HepG2 (cell line): ENCODE measurements at regions not wholly inside any gene's neighbourhood (a gene's known extent, or its start where the extent isn't known, plus 50 kb on each side); places are given as distances from the start of the nearest gene placed in this dataset.

Experiments used
- ATAC-seq: fragments of 200-7000 bp; cut with Tn5 transposase; 3 replicates; pipeline ENCODE4 v1.9.1; 2020; ENCODE audit warnings: mild to moderate bottlenecking, moderate library complexity
- BruUV-seq: library from RNA; stranded (reverse); fragments of 400-500 nt; replicated peaks from 2 replicates; lab custom pipeline; 2021; lab: Mats Ljungman, UMichigan
- CTCF ChIA-PET: fragments of 300-600 bp; formaldehyde crosslinking; extraction: SDS; loops from one replicate; lab custom pipeline; 2021; ENCODE audit warnings: low total read pairs, inconsistent platforms, low intra/inter-chr PET ratio; lab: Yijun Ruan, JAX
- POLR2A ChIA-PET: fragments of 350-600 bp; sonication (Branson Sonifier 250); formaldehyde crosslinking; loops from one replicate; lab custom pipeline; 2020; ENCODE audit warnings: antibody characterized with exemption, inconsistent platforms; lab: Yijun Ruan, JAX
- DNase-seq: peaks from one replicate; pipeline ENCODE4 v3.0.0-alpha.2; 2015; ENCODE audit warnings: low spot score
- FAIRE-seq: peaks from 3 replicates; lab custom pipeline; 2011; peaks lifted over from hg19 to GRCh38; lab: Jason Lieb, UNC
- H2AFZ ChIP-seq: one replicate; pipeline ENCODE4 v1.6.1; 2011; ENCODE audit warnings: low read length, inconsistent platforms
- H3K27ac ChIP-seq: fragments of 300-600 bp; 3 replicates; pipeline ENCODE4 v1.8.0; 2011; ENCODE audit warnings: mixed run types, mild to moderate bottlenecking, mixed read lengths, low read length, inconsistent platforms; ENCODE audit not compliant: insufficient read depth; ENCODE audit errors: extremely low read length
- H3K27me3 ChIP-seq, 2 experiments: fragments of 200-600 bp in 1 of 2; 2 replicates in 1 of 2; 3 replicates in 1 of 2; pipeline versions ENCODE4 v1.6.0 to v1.8.0; 2011; ENCODE audit warnings: low read length in 2 of 2, mild to moderate bottlenecking in 2 of 2, moderate library complexity in 2 of 2, inconsistent platforms in 1 of 2; ENCODE audit not compliant: insufficient read depth in 2 of 2, control insufficient read depth in 1 of 2
- H3K36me3 ChIP-seq, 2 experiments: fragments of 200-600 bp in 1 of 2; replicated peaks in 1 of 2; 2 replicates in 1 of 2; 3 replicates in 1 of 2; pipeline versions ENCODE4 v1.5.1 to v1.8.0; 2011; ENCODE audit warnings: low read length in 2 of 2, inconsistent platforms in 1 of 2; ENCODE audit not compliant: insufficient read depth in 2 of 2, control insufficient read depth in 1 of 2
- H3K4me1 ChIP-seq: 2 replicates; pipeline ENCODE4 v1.5.1; 2012; ENCODE audit warnings: low read length, inconsistent platforms; ENCODE audit not compliant: insufficient read depth
- H3K4me2 ChIP-seq: 2 replicates; pipeline ENCODE4 v1.6.0; 2011; ENCODE audit warnings: low read depth, low read length, inconsistent platforms
- H3K4me3 ChIP-seq, 3 experiments: fragments of 200-600 bp in 1 of 3; sonication (generic), shearing (Covaris generic) in 1 of 3; replicated peaks in 1 of 3; 2 replicates each; pipeline ENCODE4 v1.5.1; 2011 to 2016; ENCODE audit warnings: low read length in 3 of 3, inconsistent platforms in 2 of 3, low read depth in 2 of 3, mild to moderate bottlenecking in 2 of 3, control low read depth in 1 of 3, mixed read lengths in 1 of 3; ENCODE audit not compliant: insufficient read depth in 1 of 3
- H3K79me2 ChIP-seq: one replicate; pipeline ENCODE4 v1.6.1; 2011; ENCODE audit warnings: low read length, inconsistent platforms; ENCODE audit not compliant: insufficient read depth
- H3K9ac ChIP-seq: 2 replicates; pipeline ENCODE4 v1.6.0; 2011; ENCODE audit warnings: mild to moderate bottlenecking, low read depth, low read length, inconsistent platforms; ENCODE audit not compliant: insufficient read depth
- H3K9me3 ChIP-seq: 2 replicates; pipeline ENCODE4 v1.5.1; 2012; ENCODE audit warnings: mild to moderate bottlenecking, low read length
- H4K20me1 ChIP-seq: 2 replicates; pipeline ENCODE4 v1.6.0; 2011; ENCODE audit warnings: inconsistent platforms, mild to moderate bottlenecking, low read length, moderate library complexity; ENCODE audit not compliant: insufficient read depth
- MTA1 ChIP-seq: sonication (generic); formaldehyde crosslinking; IDR thresholded peaks from 2 replicates; pipeline ENCODE4 v1.4.0; 2020; ENCODE audit warnings: missing genetic modification reagents, mild to moderate bottlenecking, borderline replicate concordance
- NFAT5 ChIP-seq: sonication (generic); formaldehyde crosslinking; IDR thresholded peaks from 2 replicates; pipeline ENCODE4 v1.4.0; 2020; ENCODE audit warnings: missing genetic modification reagents
- ZSCAN5A ChIP-seq: sonication (generic); formaldehyde crosslinking; IDR thresholded peaks from 2 replicates; pipeline ENCODE4 v1.8.0; 2022; ENCODE audit warnings: mild to moderate bottlenecking, missing genetic modification reagents, borderline replicate concordance
- WGBS: methylation state at CpG from one replicate; pipeline ENCODE4 v1.1.6; 2017; ENCODE audit warnings: low lambda C conversion rate; 5-methylcytosine and 5-hydroxymethylcytosine counted together
- in situ Hi-C: cut with HindIII; loops from 2 replicates; pipeline ENCODE4 v1.10.0; 2017; ENCODE audit warnings: low pct_unique_long_range_greater_than_20kb; ENCODE audit not compliant: extremely low pct_ligation_motif_present
- intact Hi-C: fragments of 100-400 bp; cut with micrococcal nuclease; formaldehyde crosslinking; loops from one replicate; pipeline ENCODE4 v1.10.0; 2022; ENCODE audit not compliant: unreplicated experiment

GRCh38 chr5:4098226-4098625, 502.6 kb downstream of the IRX1 start (continued):
- no peak for TF ChIP-seq ZSCAN5A (CRISPR knock-in tag)

- ATAC-seq: no peak
- peaks cover 58% of the 10 kb centered on the region for H3K9me3 ChIP-seq
- H3K27ac ChIP-seq: no peak overlapping the region
- DNase-seq: no peak
- no peak overlapping the region for H3K9ac ChIP-seq
- ChIA-PET CTCF (no interaction called here), POLR2A (no interaction called here)
- no peaks in the 10 kb centered on the region for H3K27me3 ChIP-seq
- no peak overlapping the region for H2AFZ ChIP-seq
- FAIRE-seq: no peak
- TF ChIP-seq NFAT5 (CRISPR knock-in tag): no peak
- no peak for TF ChIP-seq MTA1 (CRISPR knock-in tag)
- H3K4me1 ChIP-seq: no peaks in the 10 kb centered on the region
- no peaks in the 10 kb centered on the region for H3K79me2 ChIP-seq
- H4K20me1 ChIP-seq: no peaks in the 10 kb centered on the region
- WGBS: 7% methylated on average over 3 of the region's 7 CpGs
- in situ Hi-C loops: no loop called here
- no peak overlapping the region for H3K4me2 ChIP-seq
- no peak overlapping the region for H3K4me3 ChIP-seq
- intact Hi-C loops: no loop called here
- no peaks in the 10 kb centered on the region for H3K36me3 ChIP-seq
- BruUV-seq: no TSS peak
Measured at GRCh38 chr5:4099386-4099785, 503.8 kb downstream of the IRX1 start.
